Karpas-422 (cell line): ENCODE measurements at regions not wholly inside any gene's neighbourhood (a gene's known extent, or its start where the extent isn't known, plus 50 kb on each side); places are given as distances from the start of the nearest gene placed in this dataset.
"Not testable (repeated sequence)": the region's sequence is repeated elsewhere in the genome, so short reads cannot be mapped to it uniquely, and the experiment has no call there.

ENCODE experiments used
- DNase-seq: peaks from one replicate; pipeline ENCODE4 v3.0.0-alpha.2; 2015
- H2AFZ ChIP-seq: fragments of 200-600 bp; sonication (generic); 2 replicates; pipeline ENCODE4 v1.6.1; 2014; ENCODE audit warnings: antibody characterized with exemption, low read length, mixed read lengths
- H3K27ac ChIP-seq: fragments of 200-600 bp; sonication (generic); 2 replicates; pipeline ENCODE4 v1.5.1; 2014; ENCODE audit warnings: mild to moderate bottlenecking, low read length, moderate library complexity
- H3K27me3 ChIP-seq: fragments of 200-600 bp; sonication (generic); 2 replicates; pipeline ENCODE4 v1.6.1; 2014; ENCODE audit warnings: low read length, mixed read lengths
- H3K36me3 ChIP-seq: fragments of 200-600 bp; sonication (generic); 2 replicates; pipeline ENCODE4 v1.6.1; 2014; ENCODE audit warnings: low read length, mixed read lengths; ENCODE audit not compliant: insufficient read depth
- H3K4me1 ChIP-seq: fragments of 200-600 bp; sonication (generic); 2 replicates; pipeline ENCODE4 v1.6.1; 2014; ENCODE audit warnings: mild to moderate bottlenecking, low read length, mixed read lengths
- H3K4me2 ChIP-seq: fragments of 200-600 bp; sonication (generic); 2 replicates; pipeline ENCODE4 v1.6.1; 2014; ENCODE audit warnings: low read length, low read depth, mild to moderate bottlenecking; ENCODE audit not compliant: poor library complexity, severe bottlenecking
- H3K4me3 ChIP-seq: fragments of 200-600 bp; sonication (generic); 2 replicates; pipeline ENCODE4 v1.5.1; 2014; ENCODE audit warnings: mild to moderate bottlenecking, antibody characterized with exemption, low read length, mixed read lengths
- H3K79me2 ChIP-seq: fragments of 200-600 bp; sonication (generic); 2 replicates; pipeline ENCODE4 v1.6.1; 2014; ENCODE audit warnings: mild to moderate bottlenecking, low read length, mixed read lengths
- H3K9ac ChIP-seq: fragments of 200-600 bp; sonication (generic); 2 replicates; pipeline ENCODE4 v1.6.0; 2014; ENCODE audit warnings: low read length
- H3K9me2 ChIP-seq: fragments of 200-600 bp; sonication (generic), shearing (Covaris generic); replicated peaks from 2 replicates; pipeline ENCODE4 v1.6.0; 2014; ENCODE audit warnings: mild to moderate bottlenecking, low read length, moderate library complexity; ENCODE audit not compliant: insufficient read depth
- H3K9me3 ChIP-seq: fragments of 300-700, 200-600 bp; sonication (generic); 2 replicates; pipeline ENCODE4 v1.6.1; 2014; ENCODE audit warnings: low read length, mixed read lengths
- H4K20me1 ChIP-seq: fragments of 200-600 bp; sonication (generic); 2 replicates; pipeline ENCODE4 v1.6.1; 2014; ENCODE audit warnings: mild to moderate bottlenecking, antibody characterized with exemption, low read length, low read depth; ENCODE audit not compliant: insufficient read depth

DNA sequence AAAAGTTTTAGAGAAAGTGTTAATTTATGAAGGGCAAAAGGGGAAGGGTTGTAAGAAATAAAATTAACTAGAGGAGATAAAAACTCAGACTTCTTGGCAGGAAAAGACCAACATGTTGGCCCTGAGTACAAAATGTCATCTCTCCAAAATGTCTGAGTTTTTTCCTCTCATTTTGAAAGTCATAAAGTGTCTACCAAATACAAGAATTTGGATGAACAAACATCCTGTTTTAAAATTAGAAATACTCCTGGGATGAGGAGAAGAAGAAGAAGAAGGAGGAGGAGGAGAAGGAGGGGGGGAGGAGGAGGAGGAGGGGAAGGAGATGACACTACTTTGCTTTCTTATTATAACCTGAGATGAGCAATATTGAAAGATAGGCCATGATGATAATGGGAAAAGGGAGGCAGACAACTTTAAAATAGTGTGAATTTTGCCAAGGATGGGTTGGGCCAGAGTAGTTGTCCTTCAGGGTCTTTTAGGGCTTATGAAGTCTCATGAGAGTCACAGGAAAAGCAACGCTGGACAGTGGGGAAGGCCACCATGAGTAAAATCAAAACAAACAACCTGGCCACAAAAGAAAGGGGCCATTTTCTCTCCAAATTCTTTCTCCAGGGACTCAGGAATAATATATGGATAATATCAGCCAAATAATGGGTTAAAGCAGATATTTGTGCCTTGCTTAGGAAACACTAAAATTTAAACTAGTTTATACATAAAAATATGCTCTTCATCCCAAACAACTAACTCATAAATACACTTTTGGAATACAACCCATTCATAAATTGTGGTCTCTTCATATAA is 632.9 kb downstream of the EPHA3 start:
- Histone ChIP-seq H3K27me3 (no peaks in the 10 kb centered on the region), H3K27ac (no peak overlapping the region), H3K9me2 (no peaks in the 10 kb centered on the region), H3K9ac (no peak overlapping the region), H2AFZ (no peak overlapping the region), H3K79me2 (no peaks in the 10 kb centered on the region), H3K36me3 (no peaks in the 10 kb centered on the region), H3K4me1 (no peaks in the 10 kb centered on the region), H3K9me3 (peaks cover 3% of the 10 kb centered on the region; the same call in 1 of the 2 replicates), H3K4me3 (no peak overlapping the region), H4K20me1 (no peaks in the 10 kb centered on the region), H3K4me2 (no peak overlapping the region)
- no peak for DNase-seq

DNA sequence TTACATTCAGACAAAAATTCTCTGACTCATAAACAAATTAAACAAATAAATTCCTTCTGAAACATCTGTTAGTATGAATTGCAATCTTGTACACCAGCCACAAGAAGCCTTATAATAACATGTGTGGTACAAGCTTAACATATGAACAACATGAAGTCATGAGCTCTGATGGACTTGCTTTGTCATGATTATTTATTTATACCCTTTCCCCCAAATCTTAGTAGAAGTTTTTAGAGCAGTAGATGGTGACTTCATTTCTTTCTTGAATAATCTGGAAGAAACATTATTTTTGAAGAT is 633.4 kb downstream of the EPHA3 start:
- no peak for DNase-seq
- H3K27ac ChIP-seq = no peak overlapping the region
- H3K9ac ChIP-seq = no peak overlapping the region
- no peak overlapping the region for H2AFZ ChIP-seq
- H4K20me1 ChIP-seq = no peaks in the 10 kb centered on the region
- no peaks in the 10 kb centered on the region for H3K4me1 ChIP-seq
- H3K4me2 ChIP-seq = no peak overlapping the region
- H3K27me3 ChIP-seq = no peaks in the 10 kb centered on the region
- H3K36me3 ChIP-seq = no peaks in the 10 kb centered on the region
- no peaks in the 10 kb centered on the region for H3K79me2 ChIP-seq
- H3K9me2 ChIP-seq = no peaks in the 10 kb centered on the region
- no peak overlapping the region for H3K4me3 ChIP-seq
- H3K9me3 ChIP-seq = peaks cover 6% of the 10 kb centered on the region; the same call in 1 of the 2 replicates

DNA sequence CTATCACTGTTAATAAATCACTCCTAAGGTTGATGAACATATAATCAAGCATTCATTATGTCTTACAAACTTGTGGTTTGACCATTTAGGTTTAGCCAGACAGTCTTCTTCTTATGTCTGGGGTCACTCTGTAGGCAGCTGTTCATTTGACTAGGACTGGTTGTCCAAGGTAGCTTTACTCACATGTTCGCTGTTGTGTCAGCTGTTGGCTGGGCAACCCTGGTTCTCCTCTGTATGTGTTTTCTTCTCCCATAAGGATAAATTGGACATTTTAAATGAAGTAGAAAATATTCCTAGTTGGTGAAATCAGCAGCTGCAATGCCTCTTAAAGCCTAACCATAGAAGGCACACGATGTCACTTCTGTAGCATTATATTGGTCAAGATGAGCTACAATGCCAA is 635.1 kb downstream of the EPHA3 start:
- Histone ChIP-seq H4K20me1 (no peaks in the 10 kb centered on the region), H3K9me3 (peaks cover 8% of the 10 kb centered on the region; the same call in 1 of the 2 replicates), H3K9ac (no peak overlapping the region), H3K4me2 (no peak overlapping the region), H3K27me3 (no peaks in the 10 kb centered on the region), H3K9me2 (no peaks in the 10 kb centered on the region), H3K27ac (no peak overlapping the region), H2AFZ (no peak overlapping the region), H3K4me1 (no peaks in the 10 kb centered on the region), H3K79me2 (no peaks in the 10 kb centered on the region), H3K4me3 (no peak overlapping the region), H3K36me3 (no peaks in the 10 kb centered on the region)
- no peak for DNase-seq

DNA sequence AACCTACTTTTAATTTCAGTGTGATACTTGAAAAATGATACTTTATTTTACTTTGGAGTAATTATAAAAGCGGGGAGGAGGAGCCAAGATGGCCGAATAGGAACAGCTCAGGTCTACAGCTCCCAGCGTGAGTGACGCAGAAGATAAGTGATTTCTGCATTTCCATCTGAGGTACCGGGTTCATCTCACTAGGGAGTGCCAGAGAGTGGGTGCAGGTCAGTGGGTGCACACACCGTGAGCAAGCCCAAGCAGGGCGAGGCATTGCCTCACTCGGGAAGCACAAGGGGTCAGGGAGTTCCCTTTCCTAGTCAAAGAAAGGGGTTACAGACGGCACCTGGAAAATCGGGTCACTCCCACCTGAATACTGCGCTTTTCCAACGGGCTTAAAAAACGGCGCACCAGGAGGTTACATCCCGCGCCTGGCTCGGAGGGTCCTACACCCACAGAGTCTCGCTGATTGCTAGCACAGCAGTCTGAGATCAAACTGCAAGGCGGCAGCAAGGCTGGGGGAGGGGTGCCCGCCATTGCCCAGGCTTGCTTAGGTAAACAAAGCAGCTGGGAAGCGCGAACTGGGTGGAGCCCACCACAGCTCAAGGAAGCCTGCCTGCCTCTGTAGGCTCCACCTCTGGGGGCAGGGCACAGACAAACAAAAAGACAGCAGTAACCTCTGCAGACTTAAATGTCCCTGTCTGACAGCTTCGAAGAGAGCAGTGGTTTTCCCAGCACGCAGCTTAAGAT is 640.3 kb downstream of the EPHA3 start:
- not testable (repeated sequence) for H3K9me3 ChIP-seq, H3K4me2 ChIP-seq, H3K79me2 ChIP-seq, H3K4me3 ChIP-seq, H3K4me1 ChIP-seq, DNase-seq, H3K9me2 ChIP-seq, H3K27me3 ChIP-seq, H2AFZ ChIP-seq, H3K9ac ChIP-seq, H3K36me3 ChIP-seq, H3K27ac ChIP-seq, H4K20me1 ChIP-seq

DNA sequence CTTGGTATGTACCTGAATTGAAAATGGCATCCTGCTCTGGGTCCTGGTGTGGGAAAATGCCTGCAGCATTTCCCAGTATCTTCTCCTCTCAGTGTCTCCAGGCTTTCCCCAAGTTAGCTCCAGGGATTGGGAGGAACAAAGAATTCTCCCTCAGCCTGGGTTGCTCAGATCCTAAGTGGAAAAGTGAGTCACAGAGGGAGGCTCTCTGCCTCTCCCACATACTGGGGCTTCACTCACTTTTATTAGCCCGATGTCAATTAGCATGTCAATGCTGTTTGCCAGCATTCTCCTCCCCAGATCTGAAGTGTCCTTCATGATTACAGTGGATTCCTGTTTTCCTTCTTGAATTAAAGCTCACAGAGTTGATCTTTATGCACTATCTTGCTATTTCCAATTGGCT is 655.0 kb downstream of the EPHA3 start:
- no peak overlapping the region for H3K27ac ChIP-seq
- peaks cover 3% of the 10 kb centered on the region; the same call in 1 of the 2 replicates for H3K9me3 ChIP-seq
- H3K9ac ChIP-seq = no peak overlapping the region
- H3K27me3 ChIP-seq = no peaks in the 10 kb centered on the region
- no peak overlapping the region for H2AFZ ChIP-seq
- H4K20me1 ChIP-seq = no peaks in the 10 kb centered on the region
- H3K4me1 ChIP-seq = no peaks in the 10 kb centered on the region
- no peak overlapping the region for H3K4me3 ChIP-seq
- no peaks in the 10 kb centered on the region for H3K79me2 ChIP-seq
- no peaks in the 10 kb centered on the region for H3K9me2 ChIP-seq
- no peak for DNase-seq
- no peaks in the 10 kb centered on the region for H3K36me3 ChIP-seq
- H3K4me2 ChIP-seq = no peak overlapping the region

- H3K36me3 ChIP-seq = no peaks in the 10 kb centered on the region
- no peak overlapping the region for H2AFZ ChIP-seq
- H3K4me2 ChIP-seq = no peak overlapping the region
- no peak overlapping the region for H3K4me3 ChIP-seq
- peaks cover 14% of the 10 kb centered on the region for H3K9me3 ChIP-seq
- H3K4me1 ChIP-seq = no peaks in the 10 kb centered on the region
- H3K9me2 ChIP-seq = no peaks in the 10 kb centered on the region; the same call in 1 of the 2 replicates
- H3K9ac ChIP-seq = no peak overlapping the region
- no peaks in the 10 kb centered on the region for H3K27me3 ChIP-seq
- no peaks in the 10 kb centered on the region for H3K79me2 ChIP-seq
- no peak for DNase-seq
- H4K20me1 ChIP-seq = no peaks in the 10 kb centered on the region
- no peak overlapping the region for H3K27ac ChIP-seq
These were observed 676.0 kb downstream of the EPHA3 start for GRCh38 chr3:89783341-89783927.

DNA sequence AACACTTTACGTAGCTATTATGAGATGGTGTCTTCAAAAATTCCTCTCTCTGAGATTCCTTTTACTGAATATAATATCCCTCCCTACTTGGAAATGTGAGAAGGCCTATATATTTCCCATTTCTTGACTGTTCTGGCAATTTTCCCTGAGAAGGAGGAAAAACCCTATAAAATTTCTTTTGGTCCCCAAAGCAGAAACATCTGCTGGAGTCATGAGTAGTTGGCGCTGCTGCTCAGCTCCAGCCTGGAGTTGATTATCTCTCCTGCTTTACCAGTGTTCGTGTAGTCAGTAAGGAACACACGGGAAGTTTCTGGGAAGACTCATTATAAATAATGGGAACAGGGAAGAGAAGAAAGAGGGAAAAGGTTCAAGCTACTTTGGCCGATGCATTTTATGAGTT is 680.1 kb downstream of the EPHA3 start:
- no peaks in the 10 kb centered on the region for H3K79me2 ChIP-seq
- H2AFZ ChIP-seq = no peak overlapping the region
- no peaks in the 10 kb centered on the region for H3K27me3 ChIP-seq

DNA sequence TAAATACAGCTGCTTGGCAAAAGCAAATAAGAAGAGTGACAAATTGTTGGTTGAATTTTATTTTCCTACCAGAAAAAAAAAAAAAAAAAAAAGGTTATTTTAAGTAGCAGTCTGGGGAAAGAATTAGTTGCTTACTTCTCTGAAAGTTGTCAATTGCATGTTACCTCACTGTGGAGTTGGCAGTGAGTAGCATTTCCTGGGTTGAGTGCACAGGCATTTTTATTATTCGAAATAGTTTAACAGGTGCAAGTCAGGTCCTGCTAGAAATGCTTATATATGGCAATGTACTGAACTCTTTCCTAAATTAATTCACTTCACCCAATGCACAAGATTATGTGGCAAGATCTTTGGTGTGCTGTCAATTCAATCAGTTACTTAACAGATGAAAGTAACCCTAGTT is 680.6 kb downstream of the EPHA3 start:
- no peak overlapping the region for H2AFZ ChIP-seq
- no peaks in the 10 kb centered on the region for H3K79me2 ChIP-seq
- no peak overlapping the region for H3K4me2 ChIP-seq
- peaks cover 5% of the 10 kb centered on the region; the same call in 1 of the 2 replicates for H3K9me3 ChIP-seq
- H3K27me3 ChIP-seq = no peaks in the 10 kb centered on the region
- DNase-seq = no peak
- no peaks in the 10 kb centered on the region for H4K20me1 ChIP-seq
- H3K27ac ChIP-seq = no peak overlapping the region
- no peaks in the 10 kb centered on the region for H3K4me1 ChIP-seq
- no peak overlapping the region for H3K9ac ChIP-seq
- no peaks in the 10 kb centered on the region; the same call in 1 of the 2 replicates for H3K9me2 ChIP-seq
- no peaks in the 10 kb centered on the region for H3K36me3 ChIP-seq
- no peak overlapping the region for H3K4me3 ChIP-seq

More for the DNA sequence above, 680.1 kb downstream of the EPHA3 start:
- Histone ChIP-seq H3K9ac (no peak overlapping the region), H3K9me3 (peaks cover 5% of the 10 kb centered on the region; the same call in 1 of the 2 replicates), H3K4me3 (no peak overlapping the region), H3K4me1 (no peaks in the 10 kb centered on the region), H4K20me1 (no peaks in the 10 kb centered on the region), H3K4me2 (no peak overlapping the region), H3K36me3 (no peaks in the 10 kb centered on the region), H3K27ac (no peak overlapping the region), H3K9me2 (no peaks in the 10 kb centered on the region; the same call in 1 of the 2 replicates)
- no peak for DNase-seq
